SK-N-SH (cell line): ENCODE measurements at regions not wholly inside any gene's neighbourhood (a gene's known extent, or its start where the extent isn't known, plus 50 kb on each side); places are given as distances from the start of the nearest gene placed in this dataset.
"Not testable (repeated sequence)": the region's sequence is repeated elsewhere in the genome, so short reads cannot be mapped to it uniquely, and the experiment has no call there.

Source experiments
- CTCF ChIA-PET: fragments of 300-600, 350-600 bp; formaldehyde crosslinking; extraction: SDS; loops from one replicate; lab custom pipeline; 2021; lab: Yijun Ruan, JAX
- POLR2A ChIA-PET: fragments of 350-600 bp; sonication (Branson Sonifier 250); formaldehyde crosslinking; extraction: SDS; loops from one replicate; lab custom pipeline; 2020; ENCODE audit warnings: antibody characterized with exemption, inconsistent platforms; lab: Yijun Ruan, JAX
- DNase-seq: peaks from one replicate; pipeline ENCODE4 v3.0.0; 2012
- H2AFZ ChIP-seq: fragments of 200-600 bp; sonication (generic); 2 replicates; pipeline ENCODE4 v1.8.1; 2016; ENCODE audit warnings: antibody characterized with exemption, mild to moderate bottlenecking, low read depth
- H3F3A ChIP-seq: fragments of 200-600 bp; sonication (generic); replicated peaks from 2 replicates; pipeline ENCODE3; 2016; ENCODE audit warnings: antibody characterized with exemption, mild to moderate bottlenecking; ENCODE audit not compliant: insufficient read depth
- H3K27ac ChIP-seq, 2 experiments: fragments of 200-500 bp in 1 of 2; fragments of 200-600 bp in 1 of 2; sonication (Bioruptor generic) in 1 of 2; sonication (generic), shearing (Covaris generic) in 1 of 2; 2 replicates each; pipeline versions ENCODE4 v1.5.1 to v1.6.1; 2014 to 2016; ENCODE audit warnings: low read depth in 2 of 2, inconsistent platforms in 1 of 2, low read length in 1 of 2, mild to moderate bottlenecking in 1 of 2, mixed read lengths in 1 of 2
- H3K27me3 ChIP-seq: fragments of 200-600 bp; sonication (generic), shearing (Covaris generic); 2 replicates; pipeline ENCODE4 v1.6.1; 2016; ENCODE audit warnings: mixed run types; ENCODE audit not compliant: insufficient read depth
- H3K36me3 ChIP-seq, 2 experiments: fragments of 200-500 bp in 1 of 2; fragments of 200-600 bp in 1 of 2; sonication (Bioruptor generic) in 1 of 2; sonication (generic) in 1 of 2; replicated peaks in 1 of 2; 2 replicates each; pipeline versions ENCODE3 to v1.5.1; 2014 to 2016; ENCODE audit warnings: low read length in 1 of 2, mild to moderate bottlenecking in 1 of 2; ENCODE audit not compliant: insufficient read depth in 2 of 2, control insufficient read depth in 1 of 2
- H3K4me1 ChIP-seq, 2 experiments: fragments of 200-500 bp in 1 of 2; fragments of 200-600 bp in 1 of 2; sonication (Bioruptor generic) in 1 of 2; sonication (generic), shearing (Covaris generic) in 1 of 2; 2 replicates each; pipeline versions ENCODE4 v1.5.1 to v1.6.1; 2014 to 2016; ENCODE audit warnings: low read depth in 1 of 2, low read length in 1 of 2, mixed run types in 1 of 2; ENCODE audit not compliant: insufficient read depth in 2 of 2, control insufficient read depth in 1 of 2
- H3K4me2 ChIP-seq: fragments of 200-600 bp; sonication (generic), shearing (Covaris generic); 2 replicates; pipeline ENCODE4 v1.6.1; 2017; ENCODE audit warnings: mixed run types
- H3K4me3 ChIP-seq, 2 experiments: fragments of 200-500 bp in 1 of 2; fragments of 200-600 bp in 1 of 2; sonication (Bioruptor generic) in 1 of 2; sonication (generic), shearing (Covaris generic) in 1 of 2; 2 replicates each; pipeline versions ENCODE4 v1.5.1 to v1.8.1; 2014 to 2016; ENCODE audit warnings: low read depth in 2 of 2, inconsistent platforms in 1 of 2, low read length in 1 of 2, mild to moderate bottlenecking in 1 of 2, mixed read lengths in 1 of 2, moderate library complexity in 1 of 2
- H3K79me2 ChIP-seq: fragments of 200-600 bp; sonication (generic); 2 replicates; pipeline ENCODE4 v1.8.1; 2017; ENCODE audit warnings: mild to moderate bottlenecking; ENCODE audit not compliant: insufficient read depth
- H3K9ac ChIP-seq: fragments of 200-600 bp; sonication (generic); 2 replicates; pipeline ENCODE4 v1.6.1; 2017; ENCODE audit warnings: mixed run types
- H3K9me2 ChIP-seq: fragments of 200-600 bp; sonication (generic); 2 replicates; pipeline ENCODE4 v1.6.1; 2017; ENCODE audit warnings: mixed run types
- H3K9me3 ChIP-seq: fragments of 200-600 bp; sonication (generic); 2 replicates; pipeline ENCODE4 v1.6.1; 2017; ENCODE audit warnings: mixed run types, mild to moderate bottlenecking, moderate library complexity
- H4K20me1 ChIP-seq: fragments of 200-600 bp; sonication (generic); 2 replicates; pipeline ENCODE4 v1.6.1; 2017; ENCODE audit warnings: mild to moderate bottlenecking, mixed run types; ENCODE audit not compliant: insufficient read depth
- CTCF ChIP-seq: fragments of 200-600 bp; sonication (generic); IDR thresholded peaks from 2 replicates; pipeline ENCODE4 v1.6.1; 2017; ENCODE audit warnings: antibody characterized with exemption, mild to moderate bottlenecking, moderate library complexity
- FOSL2 ChIP-seq: IDR thresholded peaks from 2 replicates; pipeline ENCODE4 v1.4.0; 2012; ENCODE audit warnings: low read depth, mild to moderate bottlenecking, moderate library complexity, borderline replicate concordance
- JUND ChIP-seq: IDR thresholded peaks from 2 replicates; pipeline ENCODE4 v1.4.0; 2012
- NFIC ChIP-seq: IDR thresholded peaks from 2 replicates; pipeline ENCODE4 v1.4.0; 2012; ENCODE audit warnings: borderline replicate concordance
- NRF1 ChIP-seq: IDR thresholded peaks from 2 replicates; pipeline ENCODE4 v1.6.1; 2012; ENCODE audit warnings: low read depth, mild to moderate bottlenecking, low read length
- POLR2AphosphoS5 ChIP-seq: IDR thresholded peaks from 2 replicates; pipeline ENCODE4 v1.6.1; 2012; ENCODE audit warnings: low read depth, low read length
- RAD21 ChIP-seq: IDR thresholded peaks from 2 replicates; pipeline ENCODE4 v1.6.1; 2012; ENCODE audit warnings: mild to moderate bottlenecking, low read length
- RCOR1 ChIP-seq: fragments of 150-350 bp; IDR thresholded peaks from 2 replicates; pipeline ENCODE4 v1.6.1; 2017; ENCODE audit warnings: antibody characterized with exemption, low read length
- TAF1 ChIP-seq: IDR thresholded peaks from 2 replicates; pipeline ENCODE4 v1.6.1; 2012; ENCODE audit warnings: low read depth, mild to moderate bottlenecking, low read length, moderate library complexity, borderline replicate concordance
- TEAD4 ChIP-seq: IDR thresholded peaks from 2 replicates; pipeline ENCODE4 v1.4.0; 2012; ENCODE audit warnings: mild to moderate bottlenecking, borderline replicate concordance; ENCODE audit not compliant: insufficient read depth
- USF1 ChIP-seq: IDR thresholded peaks from 2 replicates; pipeline ENCODE4 v1.4.0; 2012; ENCODE audit warnings: low read depth, borderline replicate concordance
- ZBTB33 ChIP-seq: IDR thresholded peaks from 2 replicates; pipeline ENCODE4 v1.4.0; 2012; ENCODE audit warnings: low read depth, borderline replicate concordance
- WGBS: methylation state at CpG from one replicate; pipeline ENCODE4 v1.1.6; 2017; ENCODE audit warnings: low lambda C conversion rate; 5-methylcytosine and 5-hydroxymethylcytosine counted together

GRCh38 chr1:199029855-199030254, 391.0 kb downstream of the PTPRC start (continued):
- TF ChIP-seq JUND: no peak
- TF ChIP-seq FOSL2: no peak
- no peak for TF ChIP-seq RAD21
- TF ChIP-seq, all 33 proteins: peak for 0

- DNase-seq, H3K4me3 ChIP-seq, H3K9me3 ChIP-seq, H4K20me1 ChIP-seq, H3K27me3 ChIP-seq, H3K9ac ChIP-seq, H3K4me2 ChIP-seq, H3F3A ChIP-seq, H3K4me1 ChIP-seq, H3K79me2 ChIP-seq, H3K36me3 ChIP-seq, H3K27ac ChIP-seq, H2AFZ ChIP-seq, POLR2A ChIA-PET, CTCF ChIA-PET, H3K9me2 ChIP-seq: not testable (repeated sequence)
- 79% methylated on average over 2 of the region's 2 CpGs for WGBS
Observed at GRCh38 chr1:199030541-199030940, 391.7 kb downstream of the PTPRC start.

- DNase-seq, CTCF ChIA-PET, H3K79me2 ChIP-seq, H4K20me1 ChIP-seq, H3K27me3 ChIP-seq, H3K4me1 ChIP-seq, H3K9me3 ChIP-seq, H3K9me2 ChIP-seq, POLR2A ChIA-PET, H2AFZ ChIP-seq, H3F3A ChIP-seq, H3K9ac ChIP-seq, H3K36me3 ChIP-seq, H3K4me2 ChIP-seq, H3K27ac ChIP-seq, H3K4me3 ChIP-seq: not testable (repeated sequence)
- 50% methylated on average over 1 of the region's 1 CpG for WGBS
Observed at GRCh38 chr1:199031170-199031569, 392.3 kb downstream of the PTPRC start.

GRCh38 chr1:199032479-199032878, 393.6 kb downstream of the PTPRC start:
- H3K36me3 ChIP-seq: not testable (repeated sequence)
- WGBS: 69% methylated on average over 3 of the region's 3 CpGs

GRCh38 chr1:199033661-199034060, 394.8 kb downstream of the PTPRC start:
- Histone ChIP-seq H3K9ac (no peak overlapping the region), H2AFZ (no peak overlapping the region)
- TF ChIP-seq NFIC (no peak), CTCF (no peak), FOSL2 (no peak), TEAD4 (no peak), USF1 (no peak), NRF1 (no peak), TAF1 (no peak), ZBTB33 (no peak), RCOR1 (no peak), RAD21 (no peak), POLR2AphosphoS5 (no peak)

More at GRCh38 chr1:199032479-199032878, 393.6 kb downstream of the PTPRC start:
- H3K9ac ChIP-seq, H3F3A ChIP-seq, H3K9me2 ChIP-seq, H2AFZ ChIP-seq, DNase-seq, CTCF ChIA-PET, H3K27me3 ChIP-seq, H3K79me2 ChIP-seq, H3K27ac ChIP-seq, H3K4me2 ChIP-seq, H4K20me1 ChIP-seq, H3K4me3 ChIP-seq, H3K9me3 ChIP-seq, H3K4me1 ChIP-seq, POLR2A ChIA-PET: not testable (repeated sequence)

More at GRCh38 chr1:199033661-199034060, 394.8 kb downstream of the PTPRC start:
- DNase-seq: no peak
- H4K20me1 ChIP-seq: no peaks in the 10 kb centered on the region
- no peaks in the 10 kb centered on the region for H3K36me3 ChIP-seq
- H3K79me2 ChIP-seq: no peaks in the 10 kb centered on the region
- no peak overlapping the region for H3K27ac ChIP-seq
- no peaks in the 10 kb centered on the region for H3K9me2 ChIP-seq
- no peaks in the 10 kb centered on the region for H3K9me3 ChIP-seq
- H3K4me2 ChIP-seq: no peak overlapping the region
- H3K4me1 ChIP-seq: peaks cover 0 to 4% of the 10 kb centered on the region in 2 experiments; a peak in 2 of 4 replicates
- ChIA-PET CTCF (no interaction called here), POLR2A (no interaction called here)
- H3F3A ChIP-seq: no peaks in the 10 kb centered on the region
- no peaks in the 10 kb centered on the region for H3K27me3 ChIP-seq
- H3K4me3 ChIP-seq: no peak overlapping the region
